H9 (cell line): ENCODE measurements at regions not wholly inside any gene's neighbourhood (a gene's known extent, or its start where the extent isn't known, plus 50 kb on each side); places are given as distances from the start of the nearest gene placed in this dataset.

Experiments
- DNase-seq: peaks from one replicate; pipeline ENCODE4 v3.0.0-alpha.2; 2017
- H2AFZ ChIP-seq: one replicate; pipeline ENCODE4 v1.6.1; 2013; ENCODE audit warnings: mild to moderate bottlenecking, low read length, control low read depth, moderate library complexity
- H2AK5ac ChIP-seq: 2 replicates; pipeline ENCODE4 v1.6.1; 2013; ENCODE audit warnings: low read length, control low read depth, mixed read lengths; ENCODE audit not compliant: insufficient read length
- H2BK120ac ChIP-seq: one replicate; pipeline ENCODE4 v1.6.1; 2013; ENCODE audit warnings: low read depth, mild to moderate bottlenecking, low read length, control low read depth, inconsistent platforms; ENCODE audit not compliant: poor library complexity, severe bottlenecking
- H2BK12ac ChIP-seq: 2 replicates; pipeline ENCODE4 v1.6.1; 2013; ENCODE audit warnings: low read length, control low read depth, mixed read lengths, low read depth; ENCODE audit not compliant: insufficient read length
- H2BK15ac ChIP-seq: 2 replicates; pipeline ENCODE4 v1.6.1; 2013; ENCODE audit warnings: low read depth, low read length, control low read depth
- H2BK20ac ChIP-seq: one replicate; pipeline ENCODE4 v1.6.1; 2013; ENCODE audit warnings: low read depth, mild to moderate bottlenecking, low read length, control low read depth, inconsistent platforms; ENCODE audit not compliant: poor library complexity, severe bottlenecking
- H2BK5ac ChIP-seq: 2 replicates; pipeline ENCODE4 v1.6.1; 2013; ENCODE audit warnings: low read length, control low read depth, mixed read lengths; ENCODE audit not compliant: insufficient read length
- H3K14ac ChIP-seq: 2 replicates; pipeline ENCODE4 v1.6.1; 2013; ENCODE audit warnings: low read length, control low read depth; ENCODE audit not compliant: insufficient read depth
- H3K18ac ChIP-seq: 2 replicates; pipeline ENCODE4 v1.6.1; 2013; ENCODE audit warnings: low read depth, mild to moderate bottlenecking, mixed read lengths, low read length, control low read depth; ENCODE audit not compliant: insufficient read length
- H3K23ac ChIP-seq: 2 replicates; pipeline ENCODE4 v1.6.1; 2013; ENCODE audit warnings: low read length, control low read depth, mixed read lengths, low read depth; ENCODE audit not compliant: insufficient read length
- H3K23me2 ChIP-seq: 2 replicates; pipeline ENCODE4 v1.6.1; 2013; ENCODE audit warnings: low read depth, mild to moderate bottlenecking, mixed read lengths, low read length, control low read depth; ENCODE audit not compliant: insufficient read length, poor library complexity, severe bottlenecking
- H3K27ac ChIP-seq: 2 replicates; pipeline ENCODE4 v1.5.1; 2013; ENCODE audit warnings: low read length, control low read depth, mixed read lengths, low read depth; ENCODE audit not compliant: insufficient read length
- H3K27me3 ChIP-seq: 2 replicates; pipeline ENCODE4 v1.6.1; 2013; ENCODE audit warnings: low read length, control low read depth, inconsistent platforms; ENCODE audit not compliant: insufficient read depth
- H3K4ac ChIP-seq: 2 replicates; pipeline ENCODE4 v1.6.1; 2013; ENCODE audit warnings: low read depth, mild to moderate bottlenecking, control low read depth, inconsistent platforms, low read length, moderate library complexity
- H3K4me1 ChIP-seq: 2 replicates; pipeline ENCODE4 v1.6.1; 2013; ENCODE audit warnings: low read length, control low read depth, inconsistent platforms; ENCODE audit not compliant: insufficient read depth
- H3K4me2 ChIP-seq: 2 replicates; pipeline ENCODE4 v1.6.1; 2013; ENCODE audit warnings: low read length, control low read depth, mixed read lengths; ENCODE audit not compliant: insufficient read length, insufficient read depth
- H3K56ac ChIP-seq: 2 replicates; pipeline ENCODE4 v1.6.1; 2013; ENCODE audit warnings: low read depth, mild to moderate bottlenecking, mixed read lengths, low read length, control low read depth; ENCODE audit not compliant: insufficient read length
- H3K79me1 ChIP-seq: 2 replicates; pipeline ENCODE4 v1.6.1; 2013; ENCODE audit warnings: low read depth, mild to moderate bottlenecking, moderate library complexity, low read length, control low read depth, inconsistent platforms; ENCODE audit not compliant: insufficient read depth, poor library complexity, severe bottlenecking
- H3K79me2 ChIP-seq: 2 replicates; pipeline ENCODE4 v1.6.1; 2013; ENCODE audit warnings: low read length, control low read depth, inconsistent platforms; ENCODE audit not compliant: insufficient read depth
- H3K9ac ChIP-seq: 2 replicates; pipeline ENCODE4 v1.6.1; 2013; ENCODE audit warnings: low read length, control low read depth, mixed read lengths; ENCODE audit not compliant: insufficient read length; ENCODE audit errors: extremely low read depth
- H3K9me3 ChIP-seq: one replicate; pipeline ENCODE4 v1.6.1; 2013; ENCODE audit warnings: low read depth, low read length, inconsistent platforms; ENCODE audit not compliant: control insufficient read depth
- H3T11ph ChIP-seq: one replicate; pipeline ENCODE4 v1.6.1; 2013; ENCODE audit warnings: mild to moderate bottlenecking, low read length, control low read depth, inconsistent platforms
- H4K20me1 ChIP-seq: one replicate; pipeline ENCODE4 v1.6.1; 2013; ENCODE audit not compliant: control insufficient read depth, insufficient read length, insufficient read depth
- H4K5ac ChIP-seq: 2 replicates; pipeline ENCODE4 v1.6.1; 2013; ENCODE audit warnings: low read depth, mild to moderate bottlenecking, mixed read lengths, low read length, control low read depth; ENCODE audit not compliant: insufficient read length
- H4K8ac ChIP-seq: replicated peaks from 2 replicates; pipeline ENCODE4 v1.6.1; 2013; ENCODE audit warnings: low read length, control low read depth, mixed read lengths, low read depth; ENCODE audit not compliant: insufficient read length
- H4K91ac ChIP-seq: 2 replicates; pipeline ENCODE4 v1.6.1; 2013; ENCODE audit warnings: low read depth, mild to moderate bottlenecking, moderate library complexity, mixed read lengths, low read length, control low read depth; ENCODE audit not compliant: insufficient read length
- H3K27ac Mint-ChIP-seq, 3 experiments: 2 replicates in 2 of 3; 3 replicates in 1 of 3; pipeline ENCODE4 v1.8.0; 2020 to 2021; ENCODE audit warnings: mixed read lengths in 3 of 3, mild to moderate bottlenecking in 1 of 3, moderate library complexity in 1 of 3
- H3K27me3 Mint-ChIP-seq: 2 replicates; pipeline ENCODE4 v1.8.0; 2021; ENCODE audit warnings: low read depth, mild to moderate bottlenecking, moderate library complexity, mixed read lengths
- H3K36me3 Mint-ChIP-seq, 3 experiments: 2 replicates in 2 of 3; 3 replicates in 1 of 3; pipeline ENCODE4 v1.8.0; 2020 to 2021; ENCODE audit warnings: low read depth in 3 of 3, mixed read lengths in 3 of 3; ENCODE audit not compliant: insufficient read depth in 1 of 3
- H3K4me1 Mint-ChIP-seq, 2 experiments: 2 replicates each; pipeline ENCODE4 v1.8.0; 2020; ENCODE audit warnings: mixed read lengths in 2 of 2
- H3K4me3 Mint-ChIP-seq, 2 experiments: 2 replicates in 1 of 2; 3 replicates in 1 of 2; pipeline ENCODE4 v1.8.0; 2020 to 2021; ENCODE audit warnings: mild to moderate bottlenecking in 2 of 2, mixed read lengths in 2 of 2, moderate library complexity in 1 of 2
- H3K9me3 Mint-ChIP-seq, 2 experiments: 2 replicates in 1 of 2; 3 replicates in 1 of 2; pipeline ENCODE4 v1.8.0; 2020; ENCODE audit warnings: mild to moderate bottlenecking in 2 of 2, mixed read lengths in 2 of 2, moderate library complexity in 1 of 2
- WGBS: extraction: QIAGEN DNeasy Blood & Tissue Kit; methylation state at CpG from one replicate; pipeline ENCODE4 v1.1.7; 2013; ENCODE audit warnings: missing lambda C conversion rate, low lambda C conversion rate, mixed read lengths; ENCODE audit not compliant: insufficient read length; ENCODE audit errors: extremely low coverage; 5-methylcytosine and 5-hydroxymethylcytosine counted together
- TF ChIP-seq, protein P1 (sequence below): fragments of 200-600 bp; sonication (generic); conservative IDR thresholded peaks from 3 replicates; pipeline ENCODE4 v1.8.0; 2021; ENCODE audit warnings: antibody characterized with exemption, mild to moderate bottlenecking

DNA sequence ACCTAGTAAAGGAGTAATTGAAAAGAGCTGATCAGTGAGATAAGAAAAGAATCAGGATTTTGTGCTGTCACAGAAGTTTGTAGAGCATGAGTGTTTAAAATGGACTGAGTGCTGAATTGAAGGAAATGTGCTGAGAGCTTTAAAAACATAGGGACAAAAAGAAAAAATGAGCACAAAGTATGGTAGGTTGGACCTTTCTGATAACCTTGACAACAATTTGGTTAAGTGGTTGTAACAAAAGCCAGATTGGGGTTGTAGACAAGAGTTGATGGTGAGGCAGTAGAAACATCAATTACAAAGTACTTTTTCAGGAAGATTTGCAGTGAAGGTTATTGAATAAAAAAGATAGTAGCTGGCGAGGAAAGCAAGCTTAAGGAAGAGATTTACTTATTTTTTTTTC lies 674.7 kb upstream of the KIF2B start:
- H3K27me3 ChIP-seq: no peaks in the 10 kb centered on the region
- H3K18ac ChIP-seq: no peak overlapping the region

More for the DNA sequence above, 674.7 kb upstream of the KIF2B start:
- no peak overlapping the region for H2AK5ac ChIP-seq
- H3K36me3 Mint-ChIP-seq: peaks cover 0 to 4% (median 0%) of the 10 kb centered on the region in 3 experiments; a peak in 1 of 7 replicates
- H3K56ac ChIP-seq: no peak overlapping the region
- TF ChIP-seq, protein P1, sequence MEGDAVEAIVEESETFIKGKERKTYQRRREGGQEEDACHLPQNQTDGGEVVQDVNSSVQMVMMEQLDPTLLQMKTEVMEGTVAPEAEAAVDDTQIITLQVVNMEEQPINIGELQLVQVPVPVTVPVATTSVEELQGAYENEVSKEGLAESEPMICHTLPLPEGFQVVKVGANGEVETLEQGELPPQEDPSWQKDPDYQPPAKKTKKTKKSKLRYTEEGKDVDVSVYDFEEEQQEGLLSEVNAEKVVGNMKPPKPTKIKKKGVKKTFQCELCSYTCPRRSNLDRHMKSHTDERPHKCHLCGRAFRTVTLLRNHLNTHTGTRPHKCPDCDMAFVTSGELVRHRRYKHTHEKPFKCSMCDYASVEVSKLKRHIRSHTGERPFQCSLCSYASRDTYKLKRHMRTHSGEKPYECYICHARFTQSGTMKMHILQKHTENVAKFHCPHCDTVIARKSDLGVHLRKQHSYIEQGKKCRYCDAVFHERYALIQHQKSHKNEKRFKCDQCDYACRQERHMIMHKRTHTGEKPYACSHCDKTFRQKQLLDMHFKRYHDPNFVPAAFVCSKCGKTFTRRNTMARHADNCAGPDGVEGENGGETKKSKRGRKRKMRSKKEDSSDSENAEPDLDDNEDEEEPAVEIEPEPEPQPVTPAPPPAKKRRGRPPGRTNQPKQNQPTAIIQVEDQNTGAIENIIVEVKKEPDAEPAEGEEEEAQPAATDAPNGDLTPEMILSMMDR: no peak
- H3T11ph ChIP-seq: no peak overlapping the region
- H3K23ac ChIP-seq: no peak overlapping the region
- H2BK15ac ChIP-seq: no peak overlapping the region
- H3K79me1 ChIP-seq: no peaks in the 10 kb centered on the region
- H4K91ac ChIP-seq: no peak overlapping the region
- H4K20me1 ChIP-seq: no peaks in the 10 kb centered on the region
- no peak for DNase-seq
- no peak overlapping the region for H3K9ac ChIP-seq
- H2BK5ac ChIP-seq: no peak overlapping the region
- no peak overlapping the region for H3K14ac ChIP-seq
- H3K23me2 ChIP-seq: no peaks in the 10 kb centered on the region
- H3K27ac Mint-ChIP-seq: no peak overlapping the region
- no peaks in the 10 kb centered on the region for H3K4me1 ChIP-seq
- H3K9me3 ChIP-seq: no peaks in the 10 kb centered on the region
- H4K8ac ChIP-seq: no peak overlapping the region
- no peak overlapping the region for H2BK120ac ChIP-seq
- no peak overlapping the region for H2AFZ ChIP-seq
- no peak overlapping the region for H4K5ac ChIP-seq
- H3K4ac ChIP-seq: no peak overlapping the region
- H3K27me3 Mint-ChIP-seq: no peaks in the 10 kb centered on the region
- no peak overlapping the region for H2BK20ac ChIP-seq
- H3K4me3 Mint-ChIP-seq: no peak overlapping the region
- no peaks in the 10 kb centered on the region for H3K79me2 ChIP-seq
- WGBS: no CpG with 5 or more reads among the region's 1 CpG
- no peak overlapping the region for H3K4me2 ChIP-seq
- H2BK12ac ChIP-seq: no peak overlapping the region
- H3K4me1 Mint-ChIP-seq: peaks cover 25 to 29% of the 10 kb centered on the region in 2 experiments
- H3K9me3 Mint-ChIP-seq: no peaks in the 10 kb centered on the region; a peak in 2 of 5 replicates
- no peak overlapping the region for H3K27ac ChIP-seq
